ENCODE measurements at regions not wholly inside any gene's neighbourhood (a gene's known extent, or its start where the extent isn't known, plus 50 kb on each side); places are given as distances from the start of the nearest gene placed in this dataset.

- no peak for TF ChIP-seq POLR2A (IDR thresholded peaks at IDR 0.05; ENCODE audit: low read depth, low read length)
- no peak for TF ChIP-seq TAF1 (IDR thresholded peaks at IDR 0.05; ENCODE audit: borderline replicate concordance, low read depth, low read length)
These were observed 138.1 kb upstream of the ZNF236 start for GRCh38 chr18:76684265-76684664.
